Prostate gland (tissue), 2 donors: ENCODE measurements at regions not wholly inside any gene's neighbourhood (a gene's known extent, or its start where the extent isn't known, plus 50 kb on each side); places are given as distances from the start of the nearest gene placed in this dataset.

Experiments used
- DNase-seq: peaks from one replicate; pipeline ENCODE4 v3.0.0-alpha.2; 2019; ENCODE audit warnings: low spot score
- H3K27ac ChIP-seq, 2 donors: fragments of 200-600 bp; sonication (generic); 2 replicates each; pipeline ENCODE4 v1.5.1; 2017 to 2019
- H3K27me3 ChIP-seq: fragments of 200-600 bp; sonication (generic); replicated peaks from 2 replicates; pipeline ENCODE4 v1.5.1; 2019; ENCODE audit not compliant: insufficient read depth
- H3K36me3 ChIP-seq, 2 donors: fragments of 200-600 bp; sonication (generic); 1 replicate in 1 of 2; 2 replicates in 1 of 2; pipeline versions ENCODE4 v1.5.1 to v1.8.1; 2017 to 2019
- H3K4me1 ChIP-seq: fragments of 200-600 bp; sonication (generic); replicated peaks from 2 replicates; pipeline ENCODE4 v1.5.1; 2019
- H3K4me3 ChIP-seq, 2 donors: fragments of 200-600 bp; sonication (generic); 2 replicates each; pipeline ENCODE4 v1.5.1; 2017 to 2019
- H3K9me3 ChIP-seq: fragments of 200-600 bp; sonication (generic); 2 replicates; pipeline ENCODE4 v1.5.1; 2017
- CTCF ChIP-seq, 4 experiments: fragments of 200-600 bp in 2 of 4; fragments of 450-650 bp in 2 of 4; sonication (generic) in 2 of 4; IDR thresholded peaks; 1 replicate in 3 of 4; 2 replicates in 1 of 4; pipeline ENCODE4 v1.5.1; 2016 to 2019; ENCODE audit warnings: antibody characterized with exemption in 4 of 4, mild to moderate bottlenecking in 2 of 4, moderate library complexity in 2 of 4
- POLR2A ChIP-seq: fragments of 450-650 bp; IDR thresholded peaks from one replicate; pipeline ENCODE4 v1.6.1; 2016; ENCODE audit warnings: antibody characterized with exemption, mild to moderate bottlenecking
- POLR2AphosphoS5 ChIP-seq: sonication (generic); formaldehyde crosslinking; IDR thresholded peaks from one replicate; pipeline ENCODE4 v1.6.1; 2017; ENCODE audit warnings: antibody characterized with exemption
- WGBS: methylation state at CpG from one replicate; pipeline ENCODE4 v1.1.5; 2018; 5-methylcytosine and 5-hydroxymethylcytosine counted together
- intact Hi-C: fragments of 100-400 bp; cut with DNase I; formaldehyde crosslinking; loops from one replicate; pipeline ENCODE4 v1.14.2; 2022

- Histone ChIP-seq H3K27me3 (no peaks in the 10 kb centered on the region), H3K9me3 (no peaks in the 10 kb centered on the region), H3K4me3 (no peak overlapping the region), H3K36me3 (no peaks in the 10 kb centered on the region), H3K27ac (no peak overlapping the region), H3K4me1 (no peaks in the 10 kb centered on the region)
- no peak for DNase-seq
- WGBS, result 86% methylated on average over 17 of the region's 17 CpGs
- no peak for TF ChIP-seq POLR2AphosphoS5
- TF ChIP-seq POLR2A, result no peak
- no peak for TF ChIP-seq CTCF (IDR thresholded peaks at IDR 0.05)
- intact Hi-C loops, result no loop called here
Observed at GRCh38 chr6:40743690-40744446, 156.7 kb upstream of the LRFN2 start.

GRCh38 chr6:40743226-40743625 lies 156.1 kb upstream of the LRFN2 start:
- no peak overlapping the region for H3K27ac ChIP-seq
- 67% methylated on average over 4 of the region's 4 CpGs for WGBS
- H3K9me3 ChIP-seq, result no peaks in the 10 kb centered on the region
- DNase-seq, result no peak
- no peak overlapping the region for H3K4me3 ChIP-seq
- intact Hi-C loops, result no loop called here
- no peaks in the 10 kb centered on the region for H3K27me3 ChIP-seq
- TF ChIP-seq POLR2AphosphoS5 (no peak), POLR2A (no peak), CTCF (IDR thresholded peaks at IDR 0.05) (no peak)
- H3K36me3 ChIP-seq, result no peaks in the 10 kb centered on the region
- H3K4me1 ChIP-seq, result no peaks in the 10 kb centered on the region

GRCh38 chr6:40740518-40740917 lies 153.4 kb upstream of the LRFN2 start:
- TF ChIP-seq POLR2AphosphoS5 (no peak), POLR2A (no peak), CTCF (IDR thresholded peaks at IDR 0.05) (no peak)
- Histone ChIP-seq H3K27ac (no peak overlapping the region), H3K4me3 (no peak overlapping the region), H3K9me3 (no peaks in the 10 kb centered on the region), H3K36me3 (no peaks in the 10 kb centered on the region), H3K27me3 (no peaks in the 10 kb centered on the region), H3K4me1 (no peaks in the 10 kb centered on the region)
- no peak for DNase-seq
- 83% methylated on average over 3 of the region's 3 CpGs for WGBS
- intact Hi-C loops, result no loop called here

GRCh38 chr6:40738551-40739193 lies 151.5 kb upstream of the LRFN2 start:
- TF ChIP-seq POLR2A, result no peak
- TF ChIP-seq POLR2AphosphoS5, result no peak
- TF ChIP-seq CTCF (IDR thresholded peaks at IDR 0.05), result no peak
- H3K4me1 ChIP-seq, result no peaks in the 10 kb centered on the region
- H3K27ac ChIP-seq, result no peak overlapping the region
- H3K36me3 ChIP-seq, result no peaks in the 10 kb centered on the region
- DNase-seq, result no peak
- H3K9me3 ChIP-seq, result no peaks in the 10 kb centered on the region
- H3K27me3 ChIP-seq, result no peaks in the 10 kb centered on the region
- WGBS, result 77% methylated on average over 11 of the region's 11 CpGs
- intact Hi-C loops, result no loop called here
- no peak overlapping the region for H3K4me3 ChIP-seq

- 71% methylated on average over 7 of the region's 7 CpGs for WGBS
- no peaks in the 10 kb centered on the region for H3K4me1 ChIP-seq
- no peak overlapping the region for H3K27ac ChIP-seq
- H3K27me3 ChIP-seq, result no peaks in the 10 kb centered on the region
- intact Hi-C loops, result no loop called here
- H3K4me3 ChIP-seq, result no peak overlapping the region
- H3K9me3 ChIP-seq, result no peaks in the 10 kb centered on the region
- no peaks in the 10 kb centered on the region for H3K36me3 ChIP-seq
- no peak for TF ChIP-seq POLR2A
- TF ChIP-seq CTCF (IDR thresholded peaks at IDR 0.05), result no peak
- DNase-seq, result no peak
Observed at GRCh38 chr6:40735521-40735920, 148.4 kb upstream of the LRFN2 start.
